ENCODE measurements at regions not wholly inside any gene's neighbourhood (a gene's known extent, or its start where the extent isn't known, plus 50 kb on each side); places are given as distances from the start of the nearest gene placed in this dataset.

DNA sequence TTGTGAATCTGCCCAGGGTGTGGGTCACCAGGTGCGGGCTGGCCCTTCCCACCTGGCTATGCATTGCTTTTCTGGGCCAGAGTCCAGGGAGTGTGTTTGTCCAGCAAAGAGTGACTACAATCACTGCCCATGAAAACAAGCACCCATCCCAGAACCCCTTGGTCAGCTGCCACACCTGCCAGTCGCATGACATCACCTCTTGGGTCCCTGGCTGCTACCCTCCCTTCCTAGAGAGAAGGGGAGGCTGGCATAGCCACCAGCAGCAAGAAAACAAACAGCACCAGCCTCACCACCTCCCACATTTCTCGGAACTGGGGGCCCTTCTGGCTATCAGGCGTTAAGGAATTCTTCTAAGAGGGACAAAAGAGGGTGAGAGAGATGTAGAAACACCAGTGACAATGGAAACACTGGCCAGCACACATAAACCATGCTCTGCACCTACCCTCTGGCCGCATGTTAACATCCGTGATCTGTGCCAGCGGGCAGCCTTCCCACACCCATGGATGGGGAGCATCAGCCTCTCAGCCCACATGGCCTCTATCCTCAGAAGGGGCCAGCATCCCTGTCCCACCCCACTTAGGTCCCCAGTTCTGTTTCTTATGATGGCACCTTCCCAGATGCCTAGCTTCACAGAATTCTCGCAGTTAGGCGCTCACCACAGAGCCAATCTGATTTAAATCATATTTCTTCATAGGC lies 109.7 kb upstream of the GLI2 start:
- Histone ChIP-seq H3K9me3 (replicated peaks; ENCODE audit: insufficient read depth, low read length) (no peaks in the 10 kb centered on the region), H3K4me1 (ENCODE audit: low read length) (no peaks in the 10 kb centered on the region), H3K79me2 (ENCODE audit: low read length) (no peaks in the 10 kb centered on the region), H2AFZ (ENCODE audit: low read length) (no peak overlapping the region), H3K4me2 (ENCODE audit: low read depth, low read length) (no peak overlapping the region), H3K9me2 (replicated peaks; ENCODE audit: insufficient read depth, low read length) (no peaks in the 10 kb centered on the region), H3F3A (ENCODE audit: insufficient read depth, low read length) (no peaks in the 10 kb centered on the region), H3K27ac (ENCODE audit: low read length) (no peak overlapping the region), H4K20me1 (ENCODE audit: insufficient read depth, low read length) (no peaks in the 10 kb centered on the region), H3K4me3 (ENCODE audit: low read length) (no peak overlapping the region), H3K9ac (ENCODE audit: low read length) (no peak overlapping the region), H3K27me3 (replicated peaks; ENCODE audit: insufficient read depth, low read length) (no peaks in the 10 kb centered on the region), H3K36me3 (replicated peaks; ENCODE audit: insufficient read depth, low read length) (no peaks in the 10 kb centered on the region)
- DNase-seq, result no peak
- TF ChIP-seq, protein P1, sequence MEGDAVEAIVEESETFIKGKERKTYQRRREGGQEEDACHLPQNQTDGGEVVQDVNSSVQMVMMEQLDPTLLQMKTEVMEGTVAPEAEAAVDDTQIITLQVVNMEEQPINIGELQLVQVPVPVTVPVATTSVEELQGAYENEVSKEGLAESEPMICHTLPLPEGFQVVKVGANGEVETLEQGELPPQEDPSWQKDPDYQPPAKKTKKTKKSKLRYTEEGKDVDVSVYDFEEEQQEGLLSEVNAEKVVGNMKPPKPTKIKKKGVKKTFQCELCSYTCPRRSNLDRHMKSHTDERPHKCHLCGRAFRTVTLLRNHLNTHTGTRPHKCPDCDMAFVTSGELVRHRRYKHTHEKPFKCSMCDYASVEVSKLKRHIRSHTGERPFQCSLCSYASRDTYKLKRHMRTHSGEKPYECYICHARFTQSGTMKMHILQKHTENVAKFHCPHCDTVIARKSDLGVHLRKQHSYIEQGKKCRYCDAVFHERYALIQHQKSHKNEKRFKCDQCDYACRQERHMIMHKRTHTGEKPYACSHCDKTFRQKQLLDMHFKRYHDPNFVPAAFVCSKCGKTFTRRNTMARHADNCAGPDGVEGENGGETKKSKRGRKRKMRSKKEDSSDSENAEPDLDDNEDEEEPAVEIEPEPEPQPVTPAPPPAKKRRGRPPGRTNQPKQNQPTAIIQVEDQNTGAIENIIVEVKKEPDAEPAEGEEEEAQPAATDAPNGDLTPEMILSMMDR (IDR thresholded peaks at IDR 0.05; ENCODE audit: low read length), result no peak
- TF ChIP-seq EZH2phosphoT487 (IDR thresholded peaks at IDR 0.05; ENCODE audit: low read length) (no peak), EZH2 (optimal IDR thresholded peaks at IDR 0.05; ENCODE audit: low read depth, low read length) (no peak)

DNA sequence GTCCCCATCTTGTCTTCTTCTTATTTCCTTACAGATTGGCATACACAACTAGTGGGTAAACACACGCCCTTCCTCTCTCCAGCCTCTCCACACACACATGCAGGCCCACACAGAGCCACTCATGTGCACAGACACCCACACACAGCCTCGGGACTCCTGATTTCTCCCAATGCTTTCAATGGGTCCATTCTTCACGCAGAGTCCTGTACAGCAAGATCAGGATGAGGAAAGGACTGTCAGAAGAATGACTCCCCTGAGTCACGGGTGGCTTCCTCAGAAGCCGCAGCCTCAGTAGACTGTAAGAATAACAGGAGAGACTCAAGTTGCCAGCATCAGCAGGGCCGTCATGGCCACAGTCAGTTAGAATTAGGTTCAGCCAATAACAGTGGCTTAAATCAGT lies 109.1 kb upstream of the GLI2 start:
- Histone ChIP-seq H3F3A (ENCODE audit: insufficient read depth, low read length) (no peaks in the 10 kb centered on the region), H4K20me1 (ENCODE audit: insufficient read depth, low read length) (no peaks in the 10 kb centered on the region), H3K27ac (ENCODE audit: low read length) (no peak overlapping the region), H3K4me1 (ENCODE audit: low read length) (no peaks in the 10 kb centered on the region), H3K79me2 (ENCODE audit: low read length) (no peaks in the 10 kb centered on the region), H3K9me2 (replicated peaks; ENCODE audit: insufficient read depth, low read length) (no peaks in the 10 kb centered on the region), H3K36me3 (replicated peaks; ENCODE audit: insufficient read depth, low read length) (no peaks in the 10 kb centered on the region), H3K4me2 (ENCODE audit: low read depth, low read length) (no peak overlapping the region), H3K9me3 (replicated peaks; ENCODE audit: insufficient read depth, low read length) (no peaks in the 10 kb centered on the region), H2AFZ (ENCODE audit: low read length) (no peak overlapping the region), H3K4me3 (ENCODE audit: low read length) (no peak overlapping the region), H3K27me3 (replicated peaks; ENCODE audit: insufficient read depth, low read length) (no peaks in the 10 kb centered on the region), H3K9ac (ENCODE audit: low read length) (no peak overlapping the region)
- DNase-seq, result no peak
- TF ChIP-seq, protein P1 (IDR thresholded peaks at IDR 0.05; ENCODE audit: low read length), result no peak
- no peak for TF ChIP-seq EZH2phosphoT487 (IDR thresholded peaks at IDR 0.05; ENCODE audit: low read length)
- TF ChIP-seq EZH2 (optimal IDR thresholded peaks at IDR 0.05; ENCODE audit: low read depth, low read length), result no peak

DNA sequence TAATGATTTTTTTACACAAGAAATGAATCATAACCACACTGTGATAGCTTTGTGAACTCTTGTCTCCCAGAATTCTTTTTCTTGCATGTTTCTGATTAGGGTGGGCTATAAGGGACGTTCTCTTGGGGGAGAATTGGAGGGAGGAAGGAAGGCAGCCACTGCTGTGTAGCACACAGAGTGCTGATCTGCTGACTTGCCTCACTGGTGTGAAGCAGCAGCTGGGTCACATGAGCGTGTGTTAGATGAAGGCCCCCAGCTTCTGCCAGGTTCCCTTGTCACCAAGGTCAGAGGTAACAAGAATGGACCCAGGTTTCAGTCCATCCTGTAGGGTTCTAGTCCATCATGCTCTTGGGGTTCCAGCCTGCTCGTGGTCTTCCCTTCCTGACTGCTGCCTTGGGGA lies 107.4 kb upstream of the GLI2 start:
- DNase-seq, result no peak
- Histone ChIP-seq H3K79me2 (ENCODE audit: low read length) (no peaks in the 10 kb centered on the region), H3K4me2 (ENCODE audit: low read depth, low read length) (no peak overlapping the region), H3K9me3 (replicated peaks; ENCODE audit: insufficient read depth, low read length) (no peaks in the 10 kb centered on the region), H3K27ac (ENCODE audit: low read length) (no peak overlapping the region), H3K9ac (ENCODE audit: low read length) (no peak overlapping the region), H3K9me2 (replicated peaks; ENCODE audit: insufficient read depth, low read length) (no peaks in the 10 kb centered on the region), H3F3A (ENCODE audit: insufficient read depth, low read length) (no peaks in the 10 kb centered on the region), H2AFZ (ENCODE audit: low read length) (no peak overlapping the region), H3K4me3 (ENCODE audit: low read length) (no peak overlapping the region), H3K27me3 (replicated peaks; ENCODE audit: insufficient read depth, low read length) (no peaks in the 10 kb centered on the region), H4K20me1 (ENCODE audit: insufficient read depth, low read length) (no peaks in the 10 kb centered on the region), H3K36me3 (replicated peaks; ENCODE audit: insufficient read depth, low read length) (no peaks in the 10 kb centered on the region), H3K4me1 (ENCODE audit: low read length) (no peaks in the 10 kb centered on the region)
- no peak for TF ChIP-seq EZH2phosphoT487 (IDR thresholded peaks at IDR 0.05; ENCODE audit: low read length)
- no peak for TF ChIP-seq EZH2 (optimal IDR thresholded peaks at IDR 0.05; ENCODE audit: low read depth, low read length)
- TF ChIP-seq, protein P1 (IDR thresholded peaks at IDR 0.05; ENCODE audit: low read length), result no peak

All from MM.1S (cell line).